H1 (cell line): ENCODE measurements at regions not wholly inside any gene's neighbourhood (a gene's known extent, or its start where the extent isn't known, plus 50 kb on each side); places are given as distances from the start of the nearest gene placed in this dataset.

Source experiments
- CTCF ChIA-PET: fragments of 300-600 bp; sonication (Branson Sonifier 250); formaldehyde crosslinking; loops from one replicate; lab custom pipeline; 2021; ENCODE audit not compliant: partially characterized antibody; lab: Charles Lee
- POLR2A ChIA-PET: fragments of 300-600 bp; sonication (Branson Sonifier 250); formaldehyde crosslinking; loops from one replicate; lab custom pipeline; 2021; ENCODE audit warnings: inconsistent platforms; ENCODE audit not compliant: partially characterized antibody; lab: Charles Lee
- DNase-seq, 2 experiments: peaks; one replicate each; pipeline versions ENCODE4 v3.0.0 to v3.0.0-alpha.2; 2010 to 2022; ENCODE audit warnings: low spot score in 2 of 2, low read depth in 1 of 2, mixed read lengths in 1 of 2
- FAIRE-seq: peaks from 2 replicates; lab custom pipeline; 2011; peaks lifted over from hg19 to GRCh38; lab: Jason Lieb, UNC
- H2AFZ ChIP-seq: 2 replicates; pipeline ENCODE4 v1.8.1; 2012; ENCODE audit warnings: low read length, inconsistent platforms
- H2AK5ac ChIP-seq: 2 replicates; pipeline ENCODE4 v1.6.1; 2013; ENCODE audit warnings: low read depth, low read length
- H2BK120ac ChIP-seq: replicated peaks from 2 replicates; pipeline ENCODE3; 2013; ENCODE audit warnings: low read depth, low read length, inconsistent platforms
- H2BK12ac ChIP-seq: 2 replicates; pipeline ENCODE4 v1.6.1; 2013; ENCODE audit warnings: low read depth, low read length
- H2BK15ac ChIP-seq: 2 replicates; pipeline ENCODE4 v1.6.1; 2013; ENCODE audit warnings: low read length
- H2BK20ac ChIP-seq: 2 replicates; pipeline ENCODE4 v1.6.1; 2013; ENCODE audit warnings: low read length
- H2BK5ac ChIP-seq: 2 replicates; pipeline ENCODE4 v1.6.1; 2013; ENCODE audit warnings: low read depth, low read length
- H3K14ac ChIP-seq: 2 replicates; pipeline ENCODE4 v1.6.1; 2013; ENCODE audit warnings: inconsistent platforms; ENCODE audit not compliant: insufficient read length
- H3K18ac ChIP-seq: 2 replicates; pipeline ENCODE4 v1.6.1; 2013; ENCODE audit warnings: low read length; ENCODE audit errors: extremely low read depth
- H3K23ac ChIP-seq: 2 replicates; pipeline ENCODE4 v1.6.1; 2013; ENCODE audit warnings: inconsistent platforms; ENCODE audit not compliant: insufficient read length
- H3K23me2 ChIP-seq: 2 replicates; pipeline ENCODE4 v1.6.1; 2013; ENCODE audit warnings: low read depth, low read length
- H3K27ac ChIP-seq: 2 replicates; pipeline ENCODE4 v1.6.1; 2011; ENCODE audit warnings: low read depth, low read length, inconsistent platforms
- H3K27me3 ChIP-seq, 4 experiments: replicated peaks in 1 of 4; 1 replicate in 1 of 4; 2 replicates in 3 of 4; pipeline versions ENCODE4 v1.6.1 to v1.8.1; 2011 to 2013; ENCODE audit warnings: low read length in 3 of 4, mild to moderate bottlenecking in 3 of 4, inconsistent platforms in 2 of 4, mixed read lengths in 2 of 4, moderate library complexity in 1 of 4; ENCODE audit not compliant: control insufficient read depth in 3 of 4, insufficient read depth in 3 of 4; ENCODE audit errors: extremely low read depth in 1 of 4
- H3K36me3 ChIP-seq, 4 experiments: 2 replicates each; pipeline versions ENCODE4 v1.6.1 to v1.8.1; 2011 to 2013; ENCODE audit warnings: mild to moderate bottlenecking in 4 of 4, low read length in 3 of 4, moderate library complexity in 2 of 4, control low read depth in 1 of 4, inconsistent platforms in 1 of 4; ENCODE audit not compliant: insufficient read depth in 4 of 4, control insufficient read depth in 2 of 4
- H3K4ac ChIP-seq: replicated peaks from 2 replicates; pipeline ENCODE3; 2013; ENCODE audit warnings: low read length, low read depth, mixed read lengths, inconsistent platforms; ENCODE audit not compliant: insufficient read length
- H3K4me1 ChIP-seq, 4 experiments: replicated peaks in 1 of 4; 1 replicate in 1 of 4; 2 replicates in 3 of 4; pipeline versions ENCODE4 v1.6.1 to v1.8.1; 2011 to 2013; ENCODE audit warnings: low read length in 3 of 4, inconsistent platforms in 2 of 4, mixed read lengths in 1 of 4; ENCODE audit not compliant: insufficient read depth in 4 of 4, control insufficient read depth in 3 of 4
- H3K4me2 ChIP-seq, 2 experiments: 2 replicates each; pipeline versions ENCODE4 v1.6.1 to v1.8.1; 2011 to 2013; ENCODE audit warnings: low read depth in 2 of 2, low read length in 2 of 2, control low read depth in 1 of 2, inconsistent platforms in 1 of 2, mild to moderate bottlenecking in 1 of 2; ENCODE audit not compliant: insufficient read depth in 1 of 2
- H3K4me3 ChIP-seq, 4 experiments: fragments of 200-600, 300-600 bp in 1 of 4; sonication (generic), shearing (Covaris generic), sonication (Bioruptor Twin) in 1 of 4; 2 replicates each; pipeline versions ENCODE4 v1.5.1 to v1.8.1; 2011 to 2016; ENCODE audit warnings: low read length in 4 of 4, low read depth in 3 of 4, control low read depth in 2 of 4, inconsistent platforms in 2 of 4, mild to moderate bottlenecking in 2 of 4, mixed read lengths in 1 of 4, moderate library complexity in 1 of 4; ENCODE audit not compliant: insufficient read depth in 2 of 4; ENCODE audit errors: extremely low read depth in 1 of 4
- H3K56ac ChIP-seq: replicated peaks from 2 replicates; pipeline ENCODE3; 2013; ENCODE audit warnings: low read depth, mild to moderate bottlenecking, mixed read lengths, low read length, inconsistent platforms; ENCODE audit not compliant: insufficient read length
- H3K79me1 ChIP-seq: 2 replicates; pipeline ENCODE4 v1.6.1; 2013; ENCODE audit warnings: low read depth, low read length, control low read depth
- H3K79me2 ChIP-seq, 2 experiments: 2 replicates each; pipeline versions ENCODE4 v1.6.1 to v1.8.1; 2012 to 2013; ENCODE audit warnings: low read length in 2 of 2, mild to moderate bottlenecking in 2 of 2, inconsistent platforms in 1 of 2; ENCODE audit not compliant: insufficient read depth in 2 of 2, control insufficient read depth in 1 of 2
- H3K9ac ChIP-seq, 4 experiments: replicated peaks in 1 of 4; 1 replicate in 1 of 4; 2 replicates in 3 of 4; pipeline versions ENCODE4 v1.6.1 to v1.8.1; 2011 to 2013; ENCODE audit warnings: low read depth in 3 of 4, low read length in 3 of 4, control low read depth in 2 of 4, mild to moderate bottlenecking in 2 of 4, moderate library complexity in 2 of 4, inconsistent platforms in 1 of 4; ENCODE audit errors: extremely low read depth in 1 of 4
- H3K9me3 ChIP-seq, 2 experiments: 2 replicates each; pipeline versions ENCODE4 v1.6.1 to v1.8.1; 2012 to 2013; ENCODE audit warnings: mild to moderate bottlenecking in 2 of 2, moderate library complexity in 2 of 2, control low read depth in 1 of 2, inconsistent platforms in 1 of 2, low read depth in 1 of 2, low read length in 1 of 2, mixed read lengths in 1 of 2; ENCODE audit not compliant: insufficient read depth in 2 of 2
- H4K20me1 ChIP-seq, 2 experiments: replicated peaks in 1 of 2; 2 replicates each; pipeline versions ENCODE3 to v1.8.1; 2011 to 2013; ENCODE audit warnings: inconsistent platforms in 2 of 2, low read length in 2 of 2, mild to moderate bottlenecking in 1 of 2; ENCODE audit not compliant: insufficient read depth in 2 of 2, control insufficient read depth in 1 of 2
- H4K5ac ChIP-seq: 2 replicates; pipeline ENCODE4 v1.6.1; 2013; ENCODE audit warnings: low read length, low read depth, mixed read lengths, inconsistent platforms; ENCODE audit not compliant: insufficient read length
- H4K8ac ChIP-seq: 2 replicates; pipeline ENCODE4 v1.8.0; 2013; ENCODE audit warnings: mild to moderate bottlenecking, moderate library complexity, low read length, inconsistent platforms; ENCODE audit not compliant: insufficient read depth; ENCODE audit errors: extremely low read depth
- H4K91ac ChIP-seq: replicated peaks from 2 replicates; pipeline ENCODE3; 2013; ENCODE audit warnings: low read length, mixed read lengths, inconsistent platforms; ENCODE audit not compliant: insufficient read length
- BACH1 ChIP-seq: IDR thresholded peaks from 2 replicates; pipeline ENCODE4 v1.6.1; 2012; ENCODE audit warnings: low read length, improper control_type of control experiment
- CBX5 ChIP-seq: fragments of 300-800, 300-1000 bp; sonication (generic); IDR thresholded peaks from 2 replicates; pipeline ENCODE4 v1.7.1; 2016; ENCODE audit warnings: antibody characterized with exemption, low read length, low read depth
- CBX8 ChIP-seq: fragments of 300-800, 300-1000 bp; sonication (generic); IDR thresholded peaks from 2 replicates; pipeline ENCODE4 v1.7.1; 2016; ENCODE audit warnings: low read depth, low read length, borderline replicate concordance
- CTBP2 ChIP-seq: IDR thresholded peaks from 2 replicates; pipeline ENCODE4 v1.7.0; 2011; ENCODE audit warnings: borderline replicate concordance, mild to moderate bottlenecking, moderate library complexity, mixed read lengths, low read length; ENCODE audit not compliant: insufficient read depth, insufficient read length
- RBBP5 ChIP-seq: IDR thresholded peaks from 2 replicates; pipeline ENCODE4 v1.7.1; 2012; ENCODE audit warnings: low read depth, mild to moderate bottlenecking, inconsistent platforms, low read length, moderate library complexity, borderline replicate concordance
- SIRT6 ChIP-seq: IDR thresholded peaks from one replicate; pipeline ENCODE4 v1.7.1; 2012; ENCODE audit warnings: low read length, inconsistent platforms
- SIX5 ChIP-seq: IDR thresholded peaks from 2 replicates; pipeline ENCODE4 v1.6.1; 2011; ENCODE audit warnings: mild to moderate bottlenecking, low read depth, low read length
- SRF ChIP-seq: IDR thresholded peaks from 2 replicates; pipeline ENCODE4 v1.6.1; 2011; ENCODE audit warnings: mild to moderate bottlenecking, low read depth, low read length, moderate library complexity
- ZNF274 ChIP-seq: IDR thresholded peaks from 2 replicates; pipeline ENCODE4 v1.7.0; 2012; ENCODE audit warnings: low read length, borderline replicate concordance; ENCODE audit errors: extremely low read depth
- WGBS, 2 experiments: shearing (Covaris generic) in 1 of 2; methylation state at CpG; one replicate each; pipeline versions ENCODE4 v1.1.6 to v1.1.7; 2013 to 2015; ENCODE audit warnings: low lambda C conversion rate in 2 of 2, mixed read lengths in 2 of 2, inconsistent platforms in 1 of 2, low coverage in 1 of 2, missing lambda C conversion rate in 1 of 2; ENCODE audit not compliant: insufficient replicate concordance in 2 of 2, insufficient coverage in 1 of 2, insufficient read length in 1 of 2; ENCODE audit errors: extremely low coverage in 1 of 2, missing lambda C conversion rate in 1 of 2; 5-methylcytosine and 5-hydroxymethylcytosine counted together

DNA sequence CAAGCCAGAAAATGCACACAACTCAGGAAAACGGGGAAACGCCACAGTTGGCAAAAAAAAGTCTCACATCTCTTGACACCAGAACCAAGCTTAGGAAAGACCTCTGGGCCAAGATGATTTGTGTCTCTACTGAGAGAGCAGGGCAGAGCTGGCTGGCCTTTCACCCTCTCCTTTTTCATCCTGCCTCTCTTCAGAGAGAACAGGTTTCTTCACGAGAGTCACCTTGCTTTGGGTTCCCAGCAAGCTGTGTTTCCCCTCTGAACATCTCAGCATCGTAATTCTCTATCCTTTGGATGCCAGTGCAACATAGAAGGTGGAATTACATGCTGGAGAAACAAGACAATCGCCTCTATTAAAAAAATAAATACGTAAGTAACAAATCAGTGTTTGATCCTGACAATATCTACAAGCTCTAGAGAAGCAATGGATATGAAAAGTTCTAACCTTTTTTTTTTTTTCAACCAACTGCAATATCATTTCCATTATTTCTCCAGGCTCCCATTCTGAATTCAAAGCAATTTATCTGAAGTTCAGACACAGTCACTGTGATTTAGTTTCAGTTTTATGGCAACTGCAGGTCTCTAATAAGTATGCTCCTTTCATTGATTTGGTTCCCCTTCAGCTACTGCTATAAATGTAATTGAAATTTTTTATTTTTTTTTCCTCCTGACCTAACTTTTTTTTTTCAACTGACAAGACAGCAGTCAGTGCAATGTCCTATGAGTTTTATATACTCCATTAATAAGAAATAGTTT, 708.6 kb downstream of the DTWD2 start:
- no peaks in the 10 kb centered on the region for H3K4me1 ChIP-seq
- no peaks in the 10 kb centered on the region for H3K79me2 ChIP-seq
- no peaks in the 10 kb centered on the region for H4K20me1 ChIP-seq
- no peak overlapping the region for H2AK5ac ChIP-seq
- ChIA-PET POLR2A (no interaction called here), CTCF (no interaction called here)
- no peak overlapping the region for H2BK12ac ChIP-seq
- no peak overlapping the region for H3K18ac ChIP-seq
- H2BK120ac ChIP-seq, result no peak overlapping the region
- H3K9ac ChIP-seq, result no peak overlapping the region
- H3K4me2 ChIP-seq, result no peak overlapping the region
- H3K9me3 ChIP-seq, result peaks cover 0 to 3% of the 10 kb centered on the region in 2 experiments; a peak in 1 of 4 replicates
- TF ChIP-seq CBX5 (no peak), RBBP5 (no peak), SRF (no peak), SIRT6 (no peak), CBX8 (no peak), BACH1 (no peak), CTBP2 (no peak), ZNF274 (no peak), SIX5 (no peak)
- FAIRE-seq (no peak), DNase-seq (no peak)
- H3K4ac ChIP-seq, result no peak overlapping the region
- H3K4me3 ChIP-seq, result no peak overlapping the region
- no peak overlapping the region for H3K27ac ChIP-seq
- no peak overlapping the region for H2BK15ac ChIP-seq
- no peak overlapping the region for H4K5ac ChIP-seq
- H3K56ac ChIP-seq, result no peak overlapping the region
- no peak overlapping the region for H2BK5ac ChIP-seq
- H3K14ac ChIP-seq, result no peak overlapping the region
- peak overlapping the region; percentile 66 for H2AFZ ChIP-seq
- H4K8ac ChIP-seq, result no peak overlapping the region
- H3K23me2 ChIP-seq, result no peaks in the 10 kb centered on the region
- no peaks in the 10 kb centered on the region for H3K36me3 ChIP-seq
- H4K91ac ChIP-seq, result no peak overlapping the region
- no peaks in the 10 kb centered on the region for H3K27me3 ChIP-seq
- 88% methylated on average over 6 of the region's 6 CpGs; no CpG with 5 or more reads in 1 of the 2 experiments for WGBS, 2 experiments
- H3K23ac ChIP-seq, result no peak overlapping the region
- H3K79me1 ChIP-seq, result no peaks in the 10 kb centered on the region
- H2BK20ac ChIP-seq, result no peak overlapping the region
